LNCAP (cell line): ENCODE measurements at regions not wholly inside any gene's neighbourhood (a gene's known extent, or its start where the extent isn't known, plus 50 kb on each side); places are given as distances from the start of the nearest gene placed in this dataset.

Source experiments
- CTCF ChIP-seq: fragments of 450-650 bp; IDR thresholded peaks from 2 replicates; pipeline ENCODE4 v1.5.1; 2017; ENCODE audit warnings: mild to moderate bottlenecking

GRCh38 chr4:31905363-31905762 lies 1185.2 kb downstream of the PCDH7 start:
- TF ChIP-seq CTCF: no peak

- no peak for TF ChIP-seq CTCF
Observed at GRCh38 chr4:31908261-31908660, 1188.1 kb downstream of the PCDH7 start.

GRCh38 chr4:31917334-31917733 lies 1197.2 kb downstream of the PCDH7 start:
- no peak for TF ChIP-seq CTCF

GRCh38 chr4:31918891-31919290 lies 1198.7 kb downstream of the PCDH7 start:
- no peak for TF ChIP-seq CTCF

GRCh38 chr4:31923634-31924033 lies 1203.5 kb downstream of the PCDH7 start:
- TF ChIP-seq CTCF: no peak

GRCh38 chr4:31929676-31930345 lies 1209.6 kb downstream of the PCDH7 start:
- no peak for TF ChIP-seq CTCF

GRCh38 chr4:31946456-31946855 lies 1226.3 kb downstream of the PCDH7 start:
- TF ChIP-seq CTCF: no peak

- no peak for TF ChIP-seq CTCF
Observed at GRCh38 chr4:31947101-31947500, 1226.9 kb downstream of the PCDH7 start.
